Sigmoid colon (tissue), 6 donors: ENCODE measurements at regions not wholly inside any gene's neighbourhood (a gene's known extent, or its start where the extent isn't known, plus 50 kb on each side); places are given as distances from the start of the nearest gene placed in this dataset.

Experiments
- DNase-seq: peaks from one replicate; pipeline ENCODE4 v3.0.0-alpha.2; 2019
- H3K27ac ChIP-seq, 4 donors: fragments of 200-600 bp; sonication (generic); one replicate each; pipeline ENCODE4 v1.5.1; 2016 to 2019; ENCODE audit warnings: mild to moderate bottlenecking in 1 of 4
- H3K27me3 ChIP-seq, 3 donors: fragments of 200-600 bp; sonication (generic); one replicate each; pipeline ENCODE4 v1.5.1; 2019; ENCODE audit warnings: mild to moderate bottlenecking in 1 of 3
- H3K36me3 ChIP-seq, 4 donors: fragments of 200-600 bp; sonication (generic); one replicate each; pipeline ENCODE4 v1.5.1; 2016 to 2019
- H3K4me1 ChIP-seq, 4 donors: fragments of 200-600 bp; sonication (generic); one replicate each; pipeline ENCODE4 v1.5.1; 2017 to 2019
- H3K4me3 ChIP-seq, 4 donors: fragments of 200-600 bp; sonication (generic); one replicate each; pipeline ENCODE4 v1.5.1; 2017 to 2019; ENCODE audit warnings: mild to moderate bottlenecking in 2 of 4, moderate library complexity in 1 of 4
- H3K9me3 ChIP-seq, 4 donors: fragments of 200-600 bp in 3 of 4; sonication (generic) in 3 of 4; one replicate each; pipeline versions ENCODE4 v1.5.1 to v1.6.1; 2013 to 2019
- CTCF ChIP-seq, 4 experiments: fragments of 450-650 bp in 3 of 4; fragments of 200-600 bp in 1 of 4; IDR thresholded peaks; one replicate each; pipeline ENCODE4 v1.5.1; 2016 to 2019; ENCODE audit warnings: antibody characterized with exemption in 4 of 4, mild to moderate bottlenecking in 3 of 4, moderate library complexity in 2 of 4
- EP300 ChIP-seq, 4 donors: sonication (generic); formaldehyde crosslinking; IDR thresholded peaks; one replicate each; pipeline ENCODE4 v1.6.1; 2017; ENCODE audit warnings: antibody characterized with exemption in 4 of 4
- POLR2A ChIP-seq, 2 donors: fragments of 450-650 bp; IDR thresholded peaks; one replicate each; pipeline ENCODE4 v1.6.1; 2016; ENCODE audit warnings: antibody characterized with exemption in 2 of 2, mild to moderate bottlenecking in 2 of 2, moderate library complexity in 2 of 2
- POLR2AphosphoS5 ChIP-seq, 4 donors: sonication (generic); formaldehyde crosslinking; IDR thresholded peaks; one replicate each; pipeline ENCODE4 v1.6.1; 2017; ENCODE audit warnings: antibody characterized with exemption in 4 of 4
- WGBS, 2 donors: extraction: QIAGEN DNeasy Blood & Tissue Kit; methylation state at CpG; one replicate each; pipeline ENCODE4 v1.1.7; 2013; 5-methylcytosine and 5-hydroxymethylcytosine counted together
- intact Hi-C: fragments of 100-400 bp; cut with DNase I; formaldehyde crosslinking; loops from one replicate; pipeline ENCODE4 v1.15.1; 2023
- donor health status: healthy with polysubstance abuse.
- donor health status: healthy.

- Histone ChIP-seq H3K36me3 (no peaks in the 10 kb centered on the region), H3K4me1 (no peaks in the 10 kb centered on the region), H3K27me3 (peaks cover 0 to 9% (median 0%) of the 10 kb centered on the region in 3 donors), H3K9me3 (no peaks in the 10 kb centered on the region), H3K4me3 (no peak overlapping the region), H3K27ac (no peak overlapping the region)
- intact Hi-C loops: no loop called here
- 62 to 88% methylated on average over 4 of the region's 4 CpGs for WGBS, 2 donors
- DNase-seq: no peak
- TF ChIP-seq CTCF (IDR thresholded peaks at IDR 0.05): no peak
- TF ChIP-seq POLR2AphosphoS5 (IDR thresholded peaks at IDR 0.05): no peak
- TF ChIP-seq POLR2A (IDR thresholded peaks at IDR 0.05): no peak
- no peak for TF ChIP-seq EP300 (IDR thresholded peaks at IDR 0.05)
Observed at GRCh38 chr21:35828161-35828560, 232.2 kb downstream of the SETD4 start.

GRCh38 chr21:35827004-35827403 lies 233.3 kb downstream of the SETD4 start:
- WGBS, 2 donors: 90% methylated on average over 1 of the region's 1 CpG
- Histone ChIP-seq H3K36me3 (no peaks in the 10 kb centered on the region), H3K9me3 (no peaks in the 10 kb centered on the region), H3K4me3 (no peak overlapping the region), H3K27ac (no peak overlapping the region), H3K4me1 (no peaks in the 10 kb centered on the region), H3K27me3 (peaks cover 0 to 9% (median 0%) of the 10 kb centered on the region in 3 donors)
- no peak for DNase-seq
- TF ChIP-seq POLR2A (IDR thresholded peaks at IDR 0.05): no peak
- no peak for TF ChIP-seq EP300 (IDR thresholded peaks at IDR 0.05)
- TF ChIP-seq CTCF (IDR thresholded peaks at IDR 0.05): no peak
- TF ChIP-seq POLR2AphosphoS5 (IDR thresholded peaks at IDR 0.05): no peak
- intact Hi-C loops: no loop called here

GRCh38 chr21:35825370-35826353 lies 234.7 kb downstream of the SETD4 start:
- WGBS, 2 donors: 83 to 84% methylated on average over 8 of the region's 8 CpGs
- H3K27me3 ChIP-seq: no peaks in the 10 kb centered on the region
- TF ChIP-seq POLR2A (IDR thresholded peaks at IDR 0.05) (no peak), CTCF (IDR thresholded peaks at IDR 0.05) (no peak), POLR2AphosphoS5 (IDR thresholded peaks at IDR 0.05) (no peak), EP300 (IDR thresholded peaks at IDR 0.05) (no peak)
- no peak overlapping the region for H3K27ac ChIP-seq
- H3K4me1 ChIP-seq: no peaks in the 10 kb centered on the region
- H3K9me3 ChIP-seq: no peaks in the 10 kb centered on the region
- H3K4me3 ChIP-seq: no peak overlapping the region
- no peak for DNase-seq
- H3K36me3 ChIP-seq: no peaks in the 10 kb centered on the region
- intact Hi-C loops: no loop called here

GRCh38 chr21:35824136-35824535 lies 236.2 kb downstream of the SETD4 start:
- 92 to 94% methylated on average over 3 of the region's 3 CpGs for WGBS, 2 donors

More at GRCh38 chr21:35824136-35824535, 236.2 kb downstream of the SETD4 start:
- no peak overlapping the region for H3K4me3 ChIP-seq
- H3K36me3 ChIP-seq: no peaks in the 10 kb centered on the region
- no peaks in the 10 kb centered on the region for H3K27me3 ChIP-seq
- no peaks in the 10 kb centered on the region for H3K9me3 ChIP-seq
- TF ChIP-seq POLR2A (IDR thresholded peaks at IDR 0.05) (no peak), CTCF (IDR thresholded peaks at IDR 0.05) (no peak), POLR2AphosphoS5 (IDR thresholded peaks at IDR 0.05) (no peak), EP300 (IDR thresholded peaks at IDR 0.05) (no peak)
- no peak overlapping the region for H3K27ac ChIP-seq
- no peaks in the 10 kb centered on the region for H3K4me1 ChIP-seq
- DNase-seq: no peak
- intact Hi-C loops: no loop called here
